ENCODE measurements at regions not wholly inside any gene's neighbourhood (a gene's known extent, or its start where the extent isn't known, plus 50 kb on each side); places are given as distances from the start of the nearest gene placed in this dataset.

- DNase-seq: no peak
Measured at GRCh38 chr9:14560194-14560593, 133.0 kb downstream of the ZDHHC21 start.

DNA sequence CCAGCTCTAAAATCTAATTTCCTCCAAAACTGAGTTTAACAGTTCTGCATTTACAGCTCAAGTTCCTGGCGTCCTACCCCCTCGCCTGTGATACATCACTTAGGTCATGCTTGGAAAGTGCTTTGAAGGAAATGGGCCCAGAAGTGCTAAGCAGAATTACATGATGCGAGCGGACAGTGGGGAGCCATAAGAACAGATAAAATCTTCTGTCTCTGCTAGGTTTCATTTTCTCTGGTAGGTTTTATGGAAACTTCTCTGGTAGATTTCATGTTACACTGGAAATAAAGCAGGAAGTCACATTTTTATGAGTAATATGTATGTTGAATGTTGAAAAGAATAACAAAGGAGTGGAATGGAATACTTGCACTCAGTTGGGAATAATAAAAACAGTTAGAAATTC is 138.3 kb downstream of the ZDHHC21 start:
- no peak for DNase-seq

DNA sequence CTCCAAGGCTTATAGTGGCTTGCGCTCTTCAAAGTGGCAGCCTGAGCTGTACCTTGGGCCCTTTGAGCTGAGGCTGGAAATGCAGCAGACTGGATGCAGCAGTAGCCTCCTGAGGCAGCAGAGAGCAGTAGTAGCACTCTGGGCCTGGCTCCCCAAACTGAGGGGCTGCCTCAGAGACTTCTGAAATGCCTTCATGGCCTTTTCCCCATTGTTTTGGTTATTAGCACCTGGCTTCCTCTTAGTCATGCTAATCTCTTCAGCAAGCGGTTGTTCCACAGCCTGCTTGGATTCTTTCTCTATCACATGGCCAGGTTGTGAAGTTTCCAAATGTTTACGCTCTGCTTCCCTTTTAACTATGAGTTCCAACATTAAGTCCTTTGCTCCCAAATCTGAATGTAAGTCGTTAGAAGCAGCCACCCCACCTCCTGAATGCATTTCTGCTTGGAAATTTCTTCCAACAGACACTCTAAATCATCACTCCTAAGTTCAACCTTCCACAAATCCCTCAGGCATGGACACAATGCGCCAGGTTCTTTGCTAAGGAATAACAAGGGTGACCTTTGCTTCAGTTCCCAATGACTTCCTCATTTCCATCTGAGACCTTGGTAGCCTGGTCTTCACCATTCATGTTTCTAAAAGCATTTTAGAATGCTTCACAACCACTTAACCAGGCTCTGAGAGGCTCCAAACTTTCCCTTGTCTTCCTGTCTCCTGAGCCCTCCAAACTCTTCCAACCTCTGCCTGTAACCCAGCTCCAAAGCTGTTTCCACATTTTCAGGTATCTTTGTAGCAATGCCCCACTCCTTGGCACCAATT is 145.8 kb downstream of the ZDHHC21 start:
- no peak for DNase-seq

DNA sequence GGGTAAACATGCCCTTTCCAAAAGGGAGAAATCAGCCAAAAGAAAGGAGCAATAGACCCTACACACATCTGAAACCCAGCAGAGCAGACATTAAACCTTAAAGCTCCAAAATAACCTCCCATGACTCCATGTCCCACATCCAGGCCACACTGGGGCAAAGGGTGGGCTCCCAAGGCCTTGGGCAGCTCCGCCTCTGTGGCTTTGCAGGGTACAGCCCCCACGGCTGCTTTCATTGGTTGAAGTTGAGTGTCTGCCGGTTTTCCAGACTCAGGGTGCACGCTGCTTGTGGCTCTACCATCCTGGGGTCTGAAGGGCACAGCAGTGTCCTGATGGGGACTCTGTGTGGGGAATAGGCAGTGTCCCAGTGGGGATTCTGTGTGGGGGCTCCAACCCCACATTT is 146.5 kb downstream of the ZDHHC21 start:
- DNase-seq: no peak

- DNase-seq: no peak
Measured at GRCh38 chr9:14542071-14542470, 151.2 kb downstream of the ZDHHC21 start.

DNA sequence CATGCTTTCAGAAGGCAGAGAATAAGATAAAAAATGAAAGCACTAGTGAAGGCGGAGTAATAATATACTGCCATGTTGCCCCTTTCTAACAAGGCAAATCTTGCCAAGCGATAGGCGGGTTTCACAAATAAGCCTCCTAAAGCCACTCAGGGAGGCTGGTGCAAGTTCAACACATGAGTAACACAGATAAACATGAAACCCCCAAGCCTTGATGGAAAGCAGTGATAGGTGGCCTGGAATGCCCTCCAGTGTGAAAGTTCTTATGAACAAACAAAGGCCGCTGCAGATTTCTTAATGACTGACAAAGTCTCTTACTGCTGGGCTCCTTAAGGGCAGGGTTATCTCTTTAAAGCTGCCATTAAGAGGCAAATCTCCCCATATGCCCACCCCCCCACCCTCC is 154.7 kb downstream of the ZDHHC21 start:
- DNase-seq: no peak

GRCh38 chr9:14535161-14535955 is 157.9 kb downstream of the ZDHHC21 start:
- DNase-seq: no peak

GRCh38 chr9:14533867-14534640 is 159.2 kb downstream of the ZDHHC21 start:
- DNase-seq: no peak

GRCh38 chr9:14532456-14533115 is 160.6 kb downstream of the ZDHHC21 start:
- DNase-seq: no peak

GRCh38 chr9:14531341-14532269 is 161.6 kb downstream of the ZDHHC21 start:
- DNase-seq: no peak

GRCh38 chr9:14530841-14531240 is 162.4 kb downstream of the ZDHHC21 start:
- no peak for DNase-seq

GRCh38 chr9:14530366-14530765 is 162.9 kb downstream of the ZDHHC21 start:
- no peak for DNase-seq

DNA sequence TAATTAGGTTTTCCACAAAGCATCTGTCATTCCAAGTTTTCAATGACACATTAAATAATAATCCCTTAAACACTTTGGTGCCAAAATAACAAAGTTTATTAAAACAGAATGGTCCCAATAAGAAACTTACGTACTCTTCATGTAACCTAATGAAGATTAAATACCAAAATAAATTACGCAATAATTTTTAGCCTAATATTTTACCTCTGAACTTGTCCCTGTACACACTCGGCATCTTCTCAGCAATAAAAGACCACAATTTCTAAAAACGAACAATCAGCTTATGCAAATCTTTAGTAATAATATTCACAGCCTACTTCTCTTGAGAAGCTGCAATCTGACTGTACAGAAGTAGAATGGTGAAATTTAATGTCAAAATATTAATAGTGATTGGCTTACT is 163.6 kb downstream of the ZDHHC21 start:
- no peak for DNase-seq

- DNase-seq: no peak
Measured at GRCh38 chr9:14529054-14529453, 164.2 kb downstream of the ZDHHC21 start.

DNA sequence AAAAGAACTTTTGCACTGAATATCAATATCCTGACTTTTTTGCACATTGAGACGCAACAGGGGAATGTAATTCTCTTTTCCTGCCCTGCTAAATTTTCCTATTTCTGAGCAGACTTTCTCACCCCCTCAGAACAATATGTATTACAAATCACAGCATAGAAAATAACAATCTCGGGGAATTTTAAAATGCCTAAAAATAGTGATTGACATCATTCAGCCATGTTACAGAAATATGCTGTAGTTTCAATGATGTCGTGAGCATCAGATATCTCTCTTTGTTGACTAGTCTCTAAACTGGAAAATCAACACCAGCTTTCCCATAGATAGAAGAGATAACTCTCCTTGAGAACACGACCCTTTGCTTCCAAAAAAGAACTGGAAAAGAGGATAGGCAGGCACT is 166.7 kb downstream of the ZDHHC21 start:
- DNase-seq: no peak

DNA sequence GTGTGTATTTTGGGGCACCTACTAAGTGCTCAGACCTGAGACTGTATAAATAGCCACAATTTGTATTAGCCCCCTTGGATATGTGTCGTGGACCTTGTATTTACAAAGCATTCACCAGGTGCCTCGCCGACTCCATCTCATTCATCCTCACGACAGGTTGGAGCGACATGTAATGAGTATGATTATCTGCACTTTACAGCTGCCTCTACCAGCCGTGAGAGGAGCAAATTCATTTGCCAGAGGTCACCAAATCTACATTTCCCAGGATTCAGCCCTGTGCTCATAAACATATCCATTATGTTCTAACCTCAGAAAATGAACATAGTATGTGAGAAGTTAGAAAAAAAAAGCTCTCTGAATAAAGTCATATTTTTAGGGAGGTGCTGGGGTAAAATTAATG is 167.4 kb downstream of the ZDHHC21 start:
- no peak for DNase-seq

- no peak for DNase-seq
Measured at GRCh38 chr9:14524873-14525515, 168.2 kb downstream of the ZDHHC21 start.

- no peak for DNase-seq
Measured at GRCh38 chr9:14523545-14523944, 169.7 kb downstream of the ZDHHC21 start.

DNA sequence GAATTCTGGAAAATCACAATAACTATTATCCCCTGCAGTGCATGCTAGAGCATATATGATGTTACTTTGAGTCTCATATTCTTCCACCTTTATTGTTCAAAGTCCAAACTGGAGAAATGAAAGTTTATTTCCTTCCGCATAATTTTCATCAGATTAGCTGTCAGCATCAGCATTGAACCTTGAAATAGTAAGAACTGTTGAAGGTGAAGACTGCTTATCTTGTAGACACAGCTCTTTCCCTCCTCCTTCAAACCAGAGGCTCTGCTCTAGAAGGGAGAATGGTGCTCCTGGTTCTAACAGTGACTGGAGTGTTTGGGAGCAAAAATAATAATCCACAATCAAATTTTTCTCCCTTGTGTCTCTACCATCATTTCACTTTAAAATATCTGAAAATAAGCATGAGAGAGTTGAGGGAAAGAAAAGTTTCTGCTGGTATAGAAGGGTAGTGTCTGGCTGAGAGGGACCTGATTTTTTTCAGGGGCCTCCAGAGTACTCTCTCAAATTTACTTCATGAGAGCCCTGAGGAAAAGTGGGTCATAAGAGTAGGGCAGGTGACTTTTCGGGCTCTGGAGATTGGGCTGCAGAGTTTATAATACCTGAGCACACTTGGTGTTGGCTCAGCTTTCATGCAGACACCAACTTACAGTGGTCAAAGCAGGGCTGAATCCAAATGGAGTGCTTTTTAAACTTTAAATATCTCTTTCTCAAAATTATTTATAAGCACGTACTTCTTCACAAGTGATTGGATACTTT is 170.4 kb downstream of the ZDHHC21 start:
- no peak for DNase-seq

GRCh38 chr9:14520341-14520740 is 172.9 kb downstream of the ZDHHC21 start:
- DNase-seq: no peak
